ENCODE measurements at regions not wholly inside any gene's neighbourhood (a gene's known extent, or its start where the extent isn't known, plus 50 kb on each side); places are given as distances from the start of the nearest gene placed in this dataset.

DNA sequence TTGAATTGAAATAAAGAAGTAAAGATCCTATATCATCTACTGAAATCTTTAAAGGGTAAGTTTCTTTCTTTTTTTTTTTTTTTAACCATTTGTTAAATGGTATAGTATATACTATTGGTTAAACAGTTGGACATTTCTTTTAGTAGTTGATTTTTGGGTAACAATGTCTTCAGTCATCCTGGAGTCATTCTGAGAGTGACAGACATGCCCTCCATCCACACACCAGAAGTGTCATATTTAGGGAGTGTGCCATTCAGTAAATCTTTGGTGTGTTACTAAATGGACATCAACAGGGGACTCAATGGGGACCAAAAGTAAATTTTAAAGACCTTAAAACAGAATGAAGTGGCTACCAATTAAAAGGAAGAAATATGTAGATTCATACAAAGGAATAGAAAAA lies 50.8 kb upstream of the SLC39A10 start:
- Histone ChIP-seq H3K36me3 (ENCODE audit: insufficient read depth, low read length) (no peaks in the 10 kb centered on the region), H3K27me3 (ENCODE audit: control insufficient read depth in 1 of 2, insufficient read depth in 2 of 2, low read length in 2 of 2) (no peaks in the 10 kb centered on the region), H3K9me3 (ENCODE audit: low read length) (no peaks in the 10 kb centered on the region), H3K27ac (ENCODE audit: low read depth, low read length) (no peak overlapping the region), H3K4me1 (ENCODE audit: insufficient read depth, low read length) (no peaks in the 10 kb centered on the region), H3K9ac (ENCODE audit: low read length) (no peak overlapping the region), H3K4me3 (ENCODE audit: low read depth in 1 of 2, low read length in 2 of 2) (no peak overlapping the region)

DNA sequence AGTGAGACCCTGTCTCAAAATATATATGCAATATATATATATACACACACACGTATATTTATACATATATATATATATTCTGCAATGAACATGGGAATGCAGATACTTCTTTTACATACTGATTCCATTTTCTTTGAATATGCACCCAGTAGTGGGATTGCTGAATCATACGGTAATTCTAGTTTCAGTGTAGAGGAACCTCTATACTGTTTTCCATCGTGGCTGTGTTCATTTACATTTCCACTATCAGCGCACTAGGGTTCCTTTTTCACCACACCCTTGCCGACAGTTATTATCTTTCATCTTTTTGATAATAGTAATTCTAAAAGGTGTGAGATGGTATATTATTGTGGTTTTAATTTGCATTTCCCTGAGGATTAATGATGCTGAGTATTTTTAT lies 52.3 kb upstream of the SLC39A10 start:
- Histone ChIP-seq H3K9me3 (ENCODE audit: low read length) (no peaks in the 10 kb centered on the region), H3K4me1 (ENCODE audit: insufficient read depth, low read length) (no peaks in the 10 kb centered on the region), H3K27me3 (ENCODE audit: control insufficient read depth in 1 of 2, insufficient read depth in 2 of 2, low read length in 2 of 2) (no peaks in the 10 kb centered on the region), H3K4me3 (ENCODE audit: low read depth in 1 of 2, low read length in 2 of 2) (no peak overlapping the region), H3K9ac (ENCODE audit: low read length) (no peak overlapping the region), H3K27ac (ENCODE audit: low read depth, low read length) (no peak overlapping the region), H3K36me3 (ENCODE audit: insufficient read depth, low read length) (no peaks in the 10 kb centered on the region)

DNA sequence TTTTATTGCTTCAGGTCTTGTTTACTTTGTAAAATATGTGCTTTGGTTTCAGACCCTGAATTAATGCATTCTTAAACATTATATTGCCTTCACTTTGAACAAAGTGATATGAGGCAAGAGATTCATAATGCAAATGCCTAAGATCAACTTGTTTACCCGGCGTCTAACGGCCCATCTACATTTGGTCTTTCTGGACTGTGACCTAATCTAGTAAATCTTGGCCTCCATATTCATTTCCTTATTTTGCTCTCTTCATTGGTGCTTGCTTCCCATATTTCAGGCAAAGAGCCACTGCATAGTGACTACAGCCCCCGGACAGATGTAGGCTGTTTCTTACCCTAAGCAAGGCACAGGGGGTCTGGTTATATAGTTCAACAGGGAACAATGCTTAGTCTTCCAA lies 53.0 kb upstream of the SLC39A10 start:
- Histone ChIP-seq H3K9ac (ENCODE audit: low read length) (no peak overlapping the region), H3K4me3 (ENCODE audit: low read depth in 1 of 2, low read length in 2 of 2) (no peak overlapping the region), H3K9me3 (ENCODE audit: low read length) (no peaks in the 10 kb centered on the region), H3K36me3 (ENCODE audit: insufficient read depth, low read length) (no peaks in the 10 kb centered on the region), H3K27ac (ENCODE audit: low read depth, low read length) (no peak overlapping the region), H3K27me3 (ENCODE audit: control insufficient read depth in 1 of 2, insufficient read depth in 2 of 2, low read length in 2 of 2) (no peaks in the 10 kb centered on the region), H3K4me1 (ENCODE audit: insufficient read depth, low read length) (no peaks in the 10 kb centered on the region)

DNA sequence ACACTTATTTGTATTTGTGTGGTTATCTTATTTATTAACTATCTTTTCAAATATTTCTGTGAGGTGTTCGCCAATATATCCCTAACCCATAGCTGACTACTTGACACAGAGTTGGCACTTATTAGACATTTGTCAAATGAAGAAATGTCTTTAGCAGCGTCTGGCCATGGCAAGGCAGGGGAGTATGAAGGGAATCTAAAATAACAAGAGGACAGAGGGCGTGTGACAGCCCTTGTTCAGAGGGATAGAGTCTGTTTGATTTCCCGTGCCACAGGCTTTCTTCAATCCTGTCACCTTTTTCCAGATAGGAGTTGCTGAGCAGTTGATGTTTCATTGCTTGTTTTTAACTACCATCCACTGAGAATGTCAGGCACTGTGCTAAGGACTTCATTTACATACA lies 53.6 kb upstream of the SLC39A10 start:
- H3K27me3 ChIP-seq (ENCODE audit: control insufficient read depth in 1 of 2, insufficient read depth in 2 of 2, low read length in 2 of 2), result no peaks in the 10 kb centered on the region
- no peak overlapping the region for H3K9ac ChIP-seq (ENCODE audit: low read length)
- no peak overlapping the region for H3K27ac ChIP-seq (ENCODE audit: low read depth, low read length)
- H3K9me3 ChIP-seq (ENCODE audit: low read length), result no peaks in the 10 kb centered on the region
- H3K36me3 ChIP-seq (ENCODE audit: insufficient read depth, low read length), result no peaks in the 10 kb centered on the region
- no peak overlapping the region for H3K4me3 ChIP-seq (ENCODE audit: low read depth in 1 of 2, low read length in 2 of 2)
- no peaks in the 10 kb centered on the region for H3K4me1 ChIP-seq (ENCODE audit: insufficient read depth, low read length)

DNA sequence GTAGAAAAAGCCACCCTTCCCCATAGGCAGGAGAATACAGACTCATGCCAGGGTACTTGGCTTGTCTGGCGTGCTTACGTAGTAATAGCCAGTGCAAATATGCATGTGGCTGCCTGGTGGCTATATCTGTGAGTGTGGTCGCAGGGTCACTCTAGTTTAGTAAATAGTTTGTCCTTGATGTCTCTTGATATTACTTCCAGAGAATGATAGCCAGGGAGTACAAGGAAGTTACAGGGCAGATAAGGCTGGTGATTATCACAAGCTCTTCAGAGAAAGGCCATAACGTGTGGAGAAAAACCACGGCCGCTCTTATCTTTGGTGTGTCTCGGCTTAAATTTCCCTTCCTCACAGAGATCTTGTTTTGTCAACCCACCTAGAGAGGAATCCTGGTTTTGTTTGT lies 54.3 kb upstream of the SLC39A10 start:
- no peaks in the 10 kb centered on the region for H3K36me3 ChIP-seq (ENCODE audit: insufficient read depth, low read length)
- H3K4me3 ChIP-seq (ENCODE audit: low read depth in 1 of 2, low read length in 2 of 2), result no peak overlapping the region
- no peak overlapping the region for H3K9ac ChIP-seq (ENCODE audit: low read length)
- H3K27ac ChIP-seq (ENCODE audit: low read depth, low read length), result no peak overlapping the region
- H3K4me1 ChIP-seq (ENCODE audit: insufficient read depth, low read length), result no peaks in the 10 kb centered on the region
- no peaks in the 10 kb centered on the region for H3K9me3 ChIP-seq (ENCODE audit: low read length)
- no peaks in the 10 kb centered on the region for H3K27me3 ChIP-seq (ENCODE audit: control insufficient read depth in 1 of 2, insufficient read depth in 2 of 2, low read length in 2 of 2)

DNA sequence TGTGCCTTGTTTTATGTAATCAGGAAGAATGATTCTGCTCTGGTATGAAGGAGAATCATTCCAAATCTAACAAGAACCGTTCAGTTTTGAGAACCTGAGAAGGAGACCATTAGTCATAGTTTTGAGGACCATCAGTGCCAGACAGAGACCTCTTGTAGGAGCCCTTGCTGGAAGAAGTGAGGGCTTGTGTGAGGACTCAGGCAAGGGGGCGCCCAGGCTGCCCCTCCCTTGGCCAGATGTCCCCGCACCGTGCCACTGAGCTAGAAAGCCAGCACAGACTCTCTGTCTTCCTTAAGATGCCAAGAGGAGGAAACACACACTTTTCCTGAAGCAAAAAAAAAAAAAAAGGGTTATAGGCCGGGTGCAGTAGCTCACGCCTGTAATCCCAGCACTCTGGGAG lies 55.7 kb upstream of the SLC39A10 start:
- H3K27me3 ChIP-seq (ENCODE audit: control insufficient read depth in 1 of 2, insufficient read depth in 2 of 2, low read length in 2 of 2), result no peaks in the 10 kb centered on the region
- no peaks in the 10 kb centered on the region for H3K36me3 ChIP-seq (ENCODE audit: insufficient read depth, low read length)
- no peak overlapping the region for H3K27ac ChIP-seq (ENCODE audit: low read depth, low read length)
- H3K9ac ChIP-seq (ENCODE audit: low read length), result no peak overlapping the region
- H3K4me3 ChIP-seq (ENCODE audit: low read depth in 1 of 2, low read length in 2 of 2), result no peak overlapping the region
- H3K9me3 ChIP-seq (ENCODE audit: low read length), result no peaks in the 10 kb centered on the region
- no peaks in the 10 kb centered on the region for H3K4me1 ChIP-seq (ENCODE audit: insufficient read depth, low read length)

DNA sequence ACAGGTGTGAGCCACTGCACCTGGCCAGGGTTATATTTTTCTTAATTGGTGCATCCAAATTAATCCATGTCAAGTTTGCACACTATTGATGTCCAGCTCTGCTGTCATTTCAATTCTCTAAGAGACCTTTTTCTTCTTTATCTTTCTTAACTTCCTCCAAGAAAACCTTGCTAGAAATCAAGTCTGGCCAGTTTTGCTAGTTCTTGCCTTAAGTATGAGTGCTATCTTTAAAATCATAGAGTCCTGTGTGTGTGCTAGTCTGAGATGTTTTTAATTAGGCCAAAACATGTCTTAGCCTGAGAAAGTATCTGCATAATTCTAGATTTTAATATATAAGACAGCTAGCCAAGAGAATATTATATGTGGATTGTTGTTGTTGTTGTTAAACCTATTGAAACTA lies 56.2 kb upstream of the SLC39A10 start:
- Histone ChIP-seq H3K4me3 (ENCODE audit: low read depth in 1 of 2, low read length in 2 of 2) (no peak overlapping the region), H3K27ac (ENCODE audit: low read depth, low read length) (no peak overlapping the region), H3K36me3 (ENCODE audit: insufficient read depth, low read length) (no peaks in the 10 kb centered on the region), H3K27me3 (ENCODE audit: control insufficient read depth in 1 of 2, insufficient read depth in 2 of 2, low read length in 2 of 2) (no peaks in the 10 kb centered on the region), H3K9me3 (ENCODE audit: low read length) (no peaks in the 10 kb centered on the region), H3K4me1 (ENCODE audit: insufficient read depth, low read length) (no peaks in the 10 kb centered on the region), H3K9ac (ENCODE audit: low read length) (no peak overlapping the region)

DNA sequence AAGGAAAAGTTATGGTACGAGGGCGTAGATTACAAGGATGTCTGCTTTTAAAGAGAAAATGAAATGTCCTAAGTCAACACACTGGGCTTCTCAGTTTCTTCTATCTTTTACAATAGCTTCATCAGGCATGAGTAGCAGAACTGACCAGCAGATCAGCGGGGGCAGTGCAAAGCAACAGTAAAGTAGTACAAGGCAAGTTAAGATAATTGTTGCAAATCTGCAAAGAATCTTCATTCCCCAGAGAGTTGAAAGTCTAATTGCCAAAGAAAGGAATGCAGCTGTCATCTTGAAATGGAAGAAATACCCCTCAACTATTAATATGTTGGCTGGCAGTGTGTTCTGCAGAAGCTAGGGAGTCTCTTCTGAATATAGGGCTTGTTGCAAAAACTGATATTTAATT lies 60.2 kb upstream of the SLC39A10 start:
- Histone ChIP-seq H3K4me1 (ENCODE audit: insufficient read depth, low read length) (no peaks in the 10 kb centered on the region), H3K9ac (ENCODE audit: low read length) (no peak overlapping the region), H3K4me3 (ENCODE audit: low read depth in 1 of 2, low read length in 2 of 2) (no peak overlapping the region), H3K36me3 (ENCODE audit: insufficient read depth, low read length) (no peaks in the 10 kb centered on the region), H3K9me3 (ENCODE audit: low read length) (no peaks in the 10 kb centered on the region), H3K27ac (ENCODE audit: low read depth, low read length) (no peak overlapping the region), H3K27me3 (ENCODE audit: control insufficient read depth in 1 of 2, insufficient read depth in 2 of 2, low read length in 2 of 2) (no peaks in the 10 kb centered on the region)

DNA sequence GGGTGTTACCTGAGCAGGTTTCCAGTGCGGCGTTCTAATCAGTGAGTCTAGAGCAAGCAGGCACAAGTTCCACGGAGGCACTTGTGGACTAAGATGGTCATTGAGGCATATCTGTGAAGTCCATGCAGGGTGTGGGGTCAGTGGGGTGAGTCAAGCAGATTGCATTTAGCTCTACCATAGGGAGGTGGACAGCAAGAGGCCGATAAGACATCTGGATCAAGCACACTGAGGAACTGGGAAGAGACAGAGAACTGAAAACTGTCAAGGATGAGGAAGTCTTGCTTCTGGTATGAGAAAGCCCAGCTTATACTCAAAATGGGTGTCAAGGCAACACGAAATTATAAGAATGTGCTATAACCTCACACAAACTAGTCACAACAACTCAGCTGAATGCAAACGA lies 61.2 kb upstream of the SLC39A10 start:
- no peak overlapping the region for H3K4me3 ChIP-seq (ENCODE audit: low read depth in 1 of 2, low read length in 2 of 2)

DNA sequence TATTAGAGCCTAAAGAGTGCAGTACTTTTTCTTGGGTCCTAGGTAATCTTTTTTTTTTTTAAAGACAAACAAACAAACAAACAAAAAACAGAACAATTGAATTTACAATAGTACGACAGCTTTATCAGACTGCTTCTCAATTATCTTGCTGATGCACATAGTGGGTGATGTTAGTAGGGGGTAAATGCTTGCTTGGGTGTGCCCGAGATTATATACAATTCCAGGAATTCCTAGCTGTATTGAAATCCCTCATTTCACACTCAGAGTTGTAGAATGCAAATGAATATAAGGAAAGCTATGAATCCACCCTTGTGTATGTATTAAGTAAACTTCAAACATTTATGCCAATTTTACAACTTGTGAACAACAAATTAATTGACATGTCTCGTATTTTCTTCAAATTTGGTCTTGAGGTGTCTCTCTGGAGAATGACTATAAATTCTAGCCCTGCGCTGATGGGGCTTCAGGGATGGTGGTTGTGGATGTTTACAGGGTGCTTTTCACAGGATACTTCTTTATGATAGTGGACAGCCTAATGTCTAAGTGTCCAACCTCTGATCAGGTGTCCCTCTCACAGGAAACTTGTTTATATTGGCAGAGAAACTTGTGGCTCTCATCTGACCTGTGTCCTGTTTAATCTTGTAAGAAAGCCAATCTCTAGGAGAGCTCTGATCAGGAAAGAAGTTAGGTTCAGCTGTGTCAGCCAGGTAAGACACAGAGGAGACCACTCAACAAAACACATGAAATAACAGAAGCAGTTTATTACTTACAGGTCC lies 61.9 kb upstream of the SLC39A10 start:
- H3K9ac ChIP-seq (ENCODE audit: low read length), result no peak overlapping the region
- no peak overlapping the region for H3K27ac ChIP-seq (ENCODE audit: low read depth, low read length)
- no peaks in the 10 kb centered on the region for H3K9me3 ChIP-seq (ENCODE audit: low read length)
- no peaks in the 10 kb centered on the region for H3K27me3 ChIP-seq (ENCODE audit: control insufficient read depth in 1 of 2, insufficient read depth in 2 of 2, low read length in 2 of 2)
- H3K36me3 ChIP-seq (ENCODE audit: insufficient read depth, low read length), result no peaks in the 10 kb centered on the region
- H3K4me1 ChIP-seq (ENCODE audit: insufficient read depth, low read length), result no peaks in the 10 kb centered on the region
- H3K4me3 ChIP-seq (ENCODE audit: low read depth in 1 of 2, low read length in 2 of 2), result no peak overlapping the region

More for the DNA sequence above, 61.2 kb upstream of the SLC39A10 start:
- no peaks in the 10 kb centered on the region for H3K27me3 ChIP-seq (ENCODE audit: control insufficient read depth in 1 of 2, insufficient read depth in 2 of 2, low read length in 2 of 2)
- no peaks in the 10 kb centered on the region for H3K9me3 ChIP-seq (ENCODE audit: low read length)
- no peaks in the 10 kb centered on the region for H3K36me3 ChIP-seq (ENCODE audit: insufficient read depth, low read length)
- H3K9ac ChIP-seq (ENCODE audit: low read length), result no peak overlapping the region
- H3K4me1 ChIP-seq (ENCODE audit: insufficient read depth, low read length), result no peaks in the 10 kb centered on the region
- no peak overlapping the region for H3K27ac ChIP-seq (ENCODE audit: low read depth, low read length)

DNA sequence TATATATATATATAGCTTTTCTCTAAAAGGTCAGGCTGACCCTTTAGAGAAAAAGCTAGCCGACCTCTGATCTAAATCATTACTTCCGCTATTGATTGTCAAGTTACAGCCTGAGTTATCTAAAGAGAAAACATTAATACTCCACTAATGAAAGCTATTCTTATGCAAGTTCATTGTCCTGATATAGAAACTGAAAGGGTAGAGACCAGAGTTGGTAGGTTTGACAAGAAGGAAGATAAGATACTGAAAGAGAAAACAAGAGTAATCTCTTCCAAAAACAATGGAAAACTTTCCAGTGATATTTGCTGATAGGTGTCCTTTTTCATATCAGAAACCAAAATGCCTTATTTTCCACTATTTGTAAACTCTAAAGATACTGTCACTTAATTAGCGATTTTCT lies 62.8 kb upstream of the SLC39A10 start:
- no peaks in the 10 kb centered on the region for H3K27me3 ChIP-seq (ENCODE audit: control insufficient read depth in 1 of 2, insufficient read depth in 2 of 2, low read length in 2 of 2)
- no peak overlapping the region for H3K27ac ChIP-seq (ENCODE audit: low read depth, low read length)
- H3K4me1 ChIP-seq (ENCODE audit: insufficient read depth, low read length), result no peaks in the 10 kb centered on the region
- H3K9ac ChIP-seq (ENCODE audit: low read length), result no peak overlapping the region
- no peaks in the 10 kb centered on the region for H3K36me3 ChIP-seq (ENCODE audit: insufficient read depth, low read length)
- no peaks in the 10 kb centered on the region for H3K9me3 ChIP-seq (ENCODE audit: low read length)
- H3K4me3 ChIP-seq (ENCODE audit: low read depth in 1 of 2, low read length in 2 of 2), result no peak overlapping the region

DNA sequence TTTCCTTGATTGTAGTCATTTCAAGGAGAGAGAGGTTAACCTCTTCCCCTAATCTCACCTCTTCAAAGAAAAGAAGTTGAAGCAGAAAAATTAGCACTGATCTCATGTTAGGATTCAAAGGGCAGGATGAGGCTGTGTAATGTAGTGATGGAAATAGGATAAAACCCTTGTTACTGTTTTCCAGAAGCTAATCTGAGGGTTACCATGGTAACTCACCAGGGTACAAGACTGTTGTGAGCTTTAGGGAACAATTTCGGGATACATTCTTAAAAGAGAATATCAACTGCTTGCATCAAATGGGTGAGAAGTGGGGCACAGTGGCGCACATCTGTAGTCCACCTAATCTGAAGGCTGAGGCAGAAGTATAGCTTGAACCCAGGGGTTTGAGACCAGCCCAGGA lies 64.9 kb upstream of the SLC39A10 start:
- Histone ChIP-seq H3K27me3 (ENCODE audit: control insufficient read depth in 1 of 2, insufficient read depth in 2 of 2, low read length in 2 of 2) (no peaks in the 10 kb centered on the region), H3K4me3 (ENCODE audit: low read depth in 1 of 2, low read length in 2 of 2) (no peak overlapping the region), H3K9me3 (ENCODE audit: low read length) (no peaks in the 10 kb centered on the region), H3K9ac (ENCODE audit: low read length) (no peak overlapping the region), H3K27ac (ENCODE audit: low read depth, low read length) (no peak overlapping the region), H3K36me3 (ENCODE audit: insufficient read depth, low read length) (no peaks in the 10 kb centered on the region), H3K4me1 (ENCODE audit: insufficient read depth, low read length) (no peaks in the 10 kb centered on the region)

All from muscle layer of colon (tissue), 2 donors.